ENCODE measurements at regions not wholly inside any gene's neighbourhood (a gene's known extent, or its start where the extent isn't known, plus 50 kb on each side); places are given as distances from the start of the nearest gene placed in this dataset.

DNA sequence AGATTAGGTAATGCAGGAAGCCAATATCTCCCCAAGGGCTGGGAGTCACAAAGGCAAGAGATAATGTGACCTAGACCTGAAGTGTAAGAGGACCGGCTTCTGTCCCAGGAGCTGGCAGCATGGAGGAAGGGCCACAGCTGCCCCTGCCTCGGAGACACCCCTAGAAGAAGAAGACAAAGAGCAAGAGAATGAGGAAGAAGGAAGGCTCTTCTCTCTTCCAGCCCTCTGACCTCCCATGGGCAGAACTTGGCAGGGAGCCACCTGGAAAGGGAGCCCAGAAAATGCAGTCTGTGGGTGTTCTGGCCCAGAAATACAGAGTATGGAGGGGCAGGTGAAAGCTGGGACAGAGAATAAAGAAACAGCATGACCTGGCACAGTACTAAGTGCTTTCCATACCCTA lies 151.0 kb downstream of the C5orf15 start:
- Mint-ChIP-seq H3K27me3 (ENCODE audit: insufficient read depth) (peaks cover 15% of the 10 kb centered on the region), H3K4me3 (no peak overlapping the region), H3K36me3 (ENCODE audit: low read depth) (no peaks in the 10 kb centered on the region), H3K27ac (no peak overlapping the region), H3K4me1 (ENCODE audit: low read depth) (peaks cover 13% of the 10 kb centered on the region), H3K9me3 (no peaks in the 10 kb centered on the region)
- DNase-seq (ENCODE audit: low spot score), result no peak
- intact Hi-C loops (cut with micrococcal nuclease), result no loop called here

DNA sequence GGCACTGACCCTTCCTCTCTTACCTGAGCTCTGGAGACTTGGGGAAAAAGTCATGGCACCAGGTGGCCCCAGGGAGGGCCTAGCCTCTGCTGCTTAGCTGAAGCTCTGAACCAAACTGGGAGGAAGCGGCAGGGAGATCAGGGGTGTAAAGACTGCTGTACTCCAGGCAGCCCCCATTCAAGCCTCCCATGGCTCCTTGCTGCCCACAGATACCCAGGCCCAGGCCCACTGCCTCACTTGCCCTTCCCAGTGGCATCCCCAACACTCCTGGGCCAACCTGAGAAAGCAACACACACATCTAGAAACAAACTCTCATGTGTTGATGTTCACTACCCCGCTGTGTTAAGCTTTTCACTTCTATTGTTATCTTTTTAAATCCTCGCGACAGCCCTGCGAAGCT lies 151.6 kb downstream of the C5orf15 start:
- Mint-ChIP-seq H3K4me1 (ENCODE audit: low read depth) (peaks cover 13% of the 10 kb centered on the region), H3K9me3 (no peaks in the 10 kb centered on the region), H3K27me3 (ENCODE audit: insufficient read depth) (peaks cover 12% of the 10 kb centered on the region), H3K27ac (no peak overlapping the region), H3K36me3 (ENCODE audit: low read depth) (no peaks in the 10 kb centered on the region), H3K4me3 (no peak overlapping the region)
- intact Hi-C loops (cut with micrococcal nuclease), result no loop called here
- DNase-seq (ENCODE audit: low spot score), result no peak

DNA sequence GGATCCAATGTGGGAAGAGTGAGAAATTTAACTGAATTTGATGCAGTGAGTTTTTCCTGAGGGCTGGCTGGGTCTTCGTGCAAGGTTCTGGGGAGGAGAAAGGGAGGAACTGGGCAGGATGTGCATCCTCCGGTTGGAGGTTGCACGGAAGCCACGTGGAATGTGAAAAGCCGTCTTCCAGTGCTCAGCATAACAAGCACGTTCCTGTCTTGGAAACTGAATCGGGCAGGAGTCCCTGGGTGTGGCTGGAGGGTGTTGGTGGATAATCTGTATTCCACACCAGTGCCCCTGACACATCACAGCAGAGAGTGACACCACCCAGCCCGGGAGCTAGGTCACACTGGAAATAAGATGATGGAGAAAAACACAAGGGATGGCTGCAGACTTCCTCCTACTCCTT lies 154.3 kb downstream of the C5orf15 start:
- H3K4me3 Mint-ChIP-seq, result no peak overlapping the region

DNA sequence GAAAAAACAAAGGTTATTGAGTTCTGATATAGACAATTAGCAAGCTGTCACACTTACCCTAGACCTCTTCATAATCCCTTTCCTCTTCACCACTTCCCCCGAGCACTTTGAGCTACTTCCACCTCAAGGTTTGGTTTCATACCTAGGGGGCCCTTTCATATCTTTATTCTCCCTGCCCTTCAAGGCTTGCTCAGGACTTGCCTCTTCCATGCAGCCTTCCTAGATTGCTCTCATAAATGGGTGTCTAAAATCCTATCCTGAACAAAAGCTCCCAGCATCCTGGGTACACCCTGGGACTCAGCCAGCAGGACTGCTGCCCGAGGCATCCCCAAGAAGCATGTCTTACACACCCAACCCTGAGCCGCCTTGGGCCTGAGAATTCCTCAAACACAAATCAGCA lies 157.3 kb downstream of the C5orf15 start:
- Mint-ChIP-seq H3K36me3 (ENCODE audit: low read depth) (no peaks in the 10 kb centered on the region), H3K9me3 (no peaks in the 10 kb centered on the region), H3K4me3 (no peak overlapping the region), H3K4me1 (ENCODE audit: low read depth) (peaks cover 7% of the 10 kb centered on the region), H3K27me3 (ENCODE audit: insufficient read depth) (peaks cover 7% of the 10 kb centered on the region), H3K27ac (no peak overlapping the region)
- intact Hi-C loops (cut with micrococcal nuclease), result no loop called here
- DNase-seq (ENCODE audit: low spot score), result no peak

More for the DNA sequence above, 154.3 kb downstream of the C5orf15 start:
- no peak overlapping the region for H3K27ac Mint-ChIP-seq
- no peaks in the 10 kb centered on the region for H3K36me3 Mint-ChIP-seq (ENCODE audit: low read depth)
- H3K27me3 Mint-ChIP-seq (ENCODE audit: insufficient read depth), result peaks cover 8% of the 10 kb centered on the region
- intact Hi-C loops (cut with micrococcal nuclease), result no loop called here
- peaks cover 7% of the 10 kb centered on the region for H3K4me1 Mint-ChIP-seq (ENCODE audit: low read depth)
- no peaks in the 10 kb centered on the region for H3K9me3 Mint-ChIP-seq
- no peak for DNase-seq (ENCODE audit: low spot score)

DNA sequence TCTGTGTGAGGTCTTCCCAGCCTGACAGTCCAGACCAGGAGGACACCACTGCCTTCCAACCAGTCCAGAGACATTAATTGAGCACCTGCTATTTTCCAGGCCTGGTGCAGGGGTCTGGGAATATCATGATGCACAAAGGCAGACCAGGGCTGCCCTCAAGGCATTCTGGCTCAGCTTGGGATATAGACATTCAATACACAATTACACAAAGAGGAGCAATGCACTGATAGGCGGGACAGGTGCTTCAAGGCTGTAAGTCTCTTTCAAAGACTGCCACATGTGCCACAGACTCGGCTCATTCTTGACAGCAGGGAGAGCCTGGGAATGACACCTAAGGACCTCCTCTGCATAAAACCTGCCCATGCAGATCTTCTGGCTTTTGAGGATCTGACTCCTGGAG lies 158.6 kb downstream of the C5orf15 start:
- Mint-ChIP-seq H3K27ac (no peak overlapping the region), H3K36me3 (ENCODE audit: low read depth) (no peaks in the 10 kb centered on the region), H3K9me3 (no peaks in the 10 kb centered on the region), H3K4me1 (ENCODE audit: low read depth) (peaks cover 7% of the 10 kb centered on the region), H3K27me3 (ENCODE audit: insufficient read depth) (peaks cover 4% of the 10 kb centered on the region), H3K4me3 (no peak overlapping the region)
- intact Hi-C loops (cut with micrococcal nuclease), result no loop called here
- DNase-seq (ENCODE audit: low spot score), result no peak

DNA sequence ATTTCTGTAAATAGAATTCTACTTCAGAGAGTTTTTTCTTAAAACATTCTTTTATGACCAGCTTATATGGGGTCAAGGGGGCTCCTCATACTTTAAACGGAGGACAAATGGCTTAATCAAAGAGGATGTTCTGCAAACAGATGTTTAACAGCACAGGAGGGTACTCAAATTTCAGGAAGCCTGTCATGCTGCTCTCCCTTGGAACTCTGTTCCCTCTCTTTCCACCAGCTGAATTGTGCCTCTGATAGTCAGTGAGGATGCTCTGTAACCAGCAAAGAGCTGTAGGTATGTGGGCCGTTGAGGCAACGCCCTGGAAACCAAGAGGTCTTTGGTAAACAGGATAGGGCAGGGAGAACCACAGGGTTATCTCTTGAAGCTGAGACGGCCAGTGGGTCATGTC lies 161.1 kb downstream of the C5orf15 start:
- H3K27ac Mint-ChIP-seq, result no peak overlapping the region

DNA sequence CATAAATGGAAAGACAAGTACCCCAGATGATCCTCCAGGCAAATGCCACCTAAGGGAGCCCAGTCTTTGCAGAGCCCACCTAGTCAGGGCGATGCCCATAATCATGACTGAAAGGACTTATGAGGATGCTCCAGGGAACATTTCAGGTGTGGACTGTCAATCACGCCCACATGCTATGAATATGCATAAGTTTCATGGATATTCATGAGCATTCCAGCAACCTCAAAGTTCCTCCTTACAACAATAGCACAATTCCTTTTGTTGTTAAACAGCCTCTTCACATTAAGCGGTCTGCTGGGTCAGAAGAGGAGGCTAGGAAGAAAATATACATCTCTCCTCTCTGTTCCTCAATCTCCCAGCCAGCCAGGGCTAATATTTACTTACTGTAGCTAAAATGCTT lies 161.6 kb downstream of the C5orf15 start:
- Mint-ChIP-seq H3K27me3 (ENCODE audit: insufficient read depth) (peaks cover 3% of the 10 kb centered on the region), H3K4me3 (no peak overlapping the region), H3K27ac (no peak overlapping the region), H3K36me3 (ENCODE audit: low read depth) (no peaks in the 10 kb centered on the region), H3K4me1 (ENCODE audit: low read depth) (no peaks in the 10 kb centered on the region), H3K9me3 (no peaks in the 10 kb centered on the region)
- no peak for DNase-seq (ENCODE audit: low spot score)
- intact Hi-C loops (cut with micrococcal nuclease), result no loop called here

More for the DNA sequence above, 161.1 kb downstream of the C5orf15 start:
- Mint-ChIP-seq H3K27me3 (ENCODE audit: insufficient read depth) (peaks cover 3% of the 10 kb centered on the region), H3K4me3 (no peak overlapping the region), H3K36me3 (ENCODE audit: low read depth) (no peaks in the 10 kb centered on the region), H3K9me3 (no peaks in the 10 kb centered on the region), H3K4me1 (ENCODE audit: low read depth) (no peaks in the 10 kb centered on the region)
- no peak for DNase-seq (ENCODE audit: low spot score)
- intact Hi-C loops (cut with micrococcal nuclease), result no loop called here

DNA sequence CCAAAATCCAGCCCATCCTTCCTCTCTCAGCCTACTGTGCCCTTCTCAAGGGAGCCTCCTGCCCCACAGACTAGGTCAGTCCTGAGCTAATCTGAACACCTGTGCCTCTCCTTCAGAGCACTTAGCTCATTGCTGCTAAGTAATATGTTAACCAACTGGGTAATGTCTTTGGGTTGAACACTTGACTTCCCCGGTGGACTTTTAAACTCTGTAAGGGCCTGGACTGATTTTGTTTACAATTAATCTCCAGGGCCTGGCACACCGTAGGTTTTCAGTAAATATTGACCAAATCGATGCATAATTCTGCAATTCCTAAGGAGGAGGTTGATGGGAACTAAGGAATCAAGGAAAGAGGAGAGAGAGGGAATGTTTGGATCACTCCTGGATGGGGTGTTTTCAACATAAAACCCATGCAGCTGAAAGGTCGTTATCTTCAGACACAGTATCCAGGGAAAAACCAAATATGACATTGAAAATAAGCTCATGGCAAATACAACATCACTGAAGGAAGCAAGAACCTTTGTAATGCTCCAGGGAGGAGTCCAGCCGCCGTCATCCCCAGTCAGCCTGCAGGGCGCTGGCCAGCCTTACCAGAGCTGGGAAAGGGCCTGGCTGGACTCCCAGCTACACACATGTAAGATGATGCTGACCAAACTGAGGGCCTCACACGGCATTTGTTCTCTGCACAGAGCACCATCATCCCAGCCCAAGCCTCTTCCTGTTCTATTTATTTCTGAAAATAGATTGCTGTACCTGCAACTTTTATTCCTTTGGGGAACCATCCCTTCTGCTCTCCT lies 166.3 kb downstream of the C5orf15 start:
- DNase-seq (ENCODE audit: low spot score), result no peak
- Mint-ChIP-seq H3K9me3 (no peaks in the 10 kb centered on the region), H3K4me1 (ENCODE audit: low read depth) (no peaks in the 10 kb centered on the region), H3K4me3 (no peak overlapping the region), H3K27ac (no peak overlapping the region), H3K27me3 (ENCODE audit: insufficient read depth) (peaks cover 2% of the 10 kb centered on the region), H3K36me3 (ENCODE audit: low read depth) (no peaks in the 10 kb centered on the region)
- intact Hi-C loops (cut with micrococcal nuclease), result no loop called here

DNA sequence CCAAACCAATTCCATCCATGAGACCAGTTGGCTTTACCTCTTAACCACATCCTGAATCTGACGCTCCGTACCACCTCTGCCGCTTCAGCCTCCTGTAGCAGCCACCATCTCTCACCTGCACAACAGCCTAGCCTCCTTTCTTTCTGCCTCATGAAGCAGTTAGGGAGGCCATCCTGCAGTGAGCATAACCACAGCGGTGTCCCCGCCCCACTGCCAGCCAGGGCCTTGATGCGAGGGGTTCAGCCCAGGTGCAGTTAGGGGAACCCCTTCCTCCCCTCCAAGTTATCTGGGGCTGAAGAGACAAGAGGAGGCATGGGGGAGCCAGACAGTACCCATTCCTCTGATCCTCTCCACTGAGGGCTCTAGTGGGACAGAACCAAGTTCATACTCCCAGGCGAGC lies 167.0 kb downstream of the C5orf15 start:
- H3K36me3 Mint-ChIP-seq (ENCODE audit: low read depth), result no peaks in the 10 kb centered on the region
- DNase-seq (ENCODE audit: low spot score), result no peak
- intact Hi-C loops (cut with micrococcal nuclease), result no loop called here
- no peak overlapping the region for H3K27ac Mint-ChIP-seq
- no peak overlapping the region for H3K4me3 Mint-ChIP-seq
- no peaks in the 10 kb centered on the region for H3K9me3 Mint-ChIP-seq
- H3K4me1 Mint-ChIP-seq (ENCODE audit: low read depth), result no peaks in the 10 kb centered on the region
- peaks cover 2% of the 10 kb centered on the region for H3K27me3 Mint-ChIP-seq (ENCODE audit: insufficient read depth)

DNA sequence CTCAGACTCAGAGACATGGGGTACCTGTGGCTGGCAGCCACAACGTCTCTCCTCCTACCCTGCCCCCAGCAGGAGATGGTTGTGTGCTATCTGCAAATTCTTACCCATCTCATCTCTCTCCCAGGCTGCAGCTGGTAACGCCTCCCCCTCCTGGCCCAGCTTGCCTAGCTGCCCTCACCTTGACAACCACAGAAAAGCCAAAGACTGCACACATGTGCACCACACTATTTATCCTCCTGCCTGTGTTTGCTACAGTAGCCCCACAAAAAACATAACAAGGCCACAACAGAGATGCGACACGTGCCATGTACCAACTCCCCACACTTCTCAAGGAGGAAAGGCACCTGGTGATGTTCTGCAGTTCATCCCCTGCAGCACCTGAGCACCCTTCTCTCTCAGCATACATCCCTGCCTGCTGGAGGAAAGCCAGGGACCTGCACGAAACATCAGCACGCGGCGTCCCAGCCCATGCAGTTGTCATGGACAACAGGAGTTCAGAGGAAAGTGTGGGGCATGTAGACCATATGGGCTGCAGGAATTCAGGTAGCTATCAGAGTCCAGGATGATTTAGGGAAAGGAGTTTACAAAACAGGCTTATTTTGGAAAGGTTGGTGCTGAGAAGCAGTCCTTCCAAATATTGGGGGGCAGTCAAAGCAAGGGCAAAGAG lies 168.7 kb downstream of the C5orf15 start:
- Mint-ChIP-seq H3K4me1 (ENCODE audit: low read depth) (no peaks in the 10 kb centered on the region), H3K9me3 (no peaks in the 10 kb centered on the region), H3K36me3 (ENCODE audit: low read depth) (no peaks in the 10 kb centered on the region), H3K27ac (no peak overlapping the region), H3K4me3 (no peak overlapping the region), H3K27me3 (ENCODE audit: insufficient read depth) (peaks cover 2% of the 10 kb centered on the region)
- intact Hi-C loops (cut with micrococcal nuclease), result no loop called here
- no peak for DNase-seq (ENCODE audit: low spot score)

DNA sequence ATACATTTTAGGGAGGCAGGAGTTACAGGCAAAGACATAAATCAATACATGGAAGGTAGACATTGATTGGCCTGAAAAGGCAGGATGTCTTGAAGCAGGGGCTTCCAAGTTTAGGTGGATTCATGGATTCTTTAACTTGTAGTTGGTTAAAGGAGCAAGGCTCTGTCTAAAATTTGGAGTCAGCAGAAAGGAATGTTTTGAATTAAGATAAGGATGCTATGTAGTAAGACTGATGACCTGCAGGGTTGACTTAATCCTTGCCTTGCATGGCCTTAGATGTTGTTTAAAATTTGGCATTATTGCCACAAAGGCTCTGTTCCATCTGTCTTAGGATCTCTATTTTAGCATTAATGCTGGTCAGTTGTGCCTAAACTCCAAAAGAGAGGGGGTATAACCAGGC lies 171.3 kb downstream of the C5orf15 start:
- no peaks in the 10 kb centered on the region for H3K36me3 Mint-ChIP-seq (ENCODE audit: low read depth)
- H3K9me3 Mint-ChIP-seq, result no peaks in the 10 kb centered on the region
- DNase-seq (ENCODE audit: low spot score), result no peak
- intact Hi-C loops (cut with micrococcal nuclease), result no loop called here
- H3K27me3 Mint-ChIP-seq (ENCODE audit: insufficient read depth), result peaks cover 12% of the 10 kb centered on the region
- H3K27ac Mint-ChIP-seq, result no peak overlapping the region
- no peak overlapping the region for H3K4me3 Mint-ChIP-seq
- H3K4me1 Mint-ChIP-seq (ENCODE audit: low read depth), result no peaks in the 10 kb centered on the region

DNA sequence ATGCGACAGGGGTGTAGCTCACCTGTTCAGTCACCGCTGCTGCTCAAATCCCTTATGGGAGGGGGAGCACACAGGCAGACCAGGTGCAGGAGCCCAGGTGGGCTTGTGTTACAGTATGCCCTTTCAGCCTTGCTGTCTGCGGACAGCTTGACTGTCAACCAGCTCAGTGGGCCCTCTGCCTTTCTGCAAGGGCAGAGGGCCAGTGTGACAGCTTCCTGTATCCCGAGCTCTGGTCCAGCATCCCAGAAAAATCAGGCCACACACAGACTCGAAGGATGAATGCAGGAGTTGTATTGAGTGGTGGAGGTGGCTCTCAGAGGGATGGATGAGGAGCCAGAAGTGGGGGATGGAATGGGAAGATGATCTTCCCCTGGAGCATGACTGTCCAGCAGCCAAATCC lies 172.2 kb downstream of the C5orf15 start:
- no peak for DNase-seq (ENCODE audit: low spot score)
- intact Hi-C loops (cut with micrococcal nuclease), result no loop called here
- no peak overlapping the region for H3K27ac Mint-ChIP-seq
- no peaks in the 10 kb centered on the region for H3K4me1 Mint-ChIP-seq (ENCODE audit: low read depth)
- H3K27me3 Mint-ChIP-seq (ENCODE audit: insufficient read depth), result peaks cover 12% of the 10 kb centered on the region
- H3K4me3 Mint-ChIP-seq, result no peak overlapping the region
- no peaks in the 10 kb centered on the region for H3K36me3 Mint-ChIP-seq (ENCODE audit: low read depth)
- H3K9me3 Mint-ChIP-seq, result no peaks in the 10 kb centered on the region

DNA sequence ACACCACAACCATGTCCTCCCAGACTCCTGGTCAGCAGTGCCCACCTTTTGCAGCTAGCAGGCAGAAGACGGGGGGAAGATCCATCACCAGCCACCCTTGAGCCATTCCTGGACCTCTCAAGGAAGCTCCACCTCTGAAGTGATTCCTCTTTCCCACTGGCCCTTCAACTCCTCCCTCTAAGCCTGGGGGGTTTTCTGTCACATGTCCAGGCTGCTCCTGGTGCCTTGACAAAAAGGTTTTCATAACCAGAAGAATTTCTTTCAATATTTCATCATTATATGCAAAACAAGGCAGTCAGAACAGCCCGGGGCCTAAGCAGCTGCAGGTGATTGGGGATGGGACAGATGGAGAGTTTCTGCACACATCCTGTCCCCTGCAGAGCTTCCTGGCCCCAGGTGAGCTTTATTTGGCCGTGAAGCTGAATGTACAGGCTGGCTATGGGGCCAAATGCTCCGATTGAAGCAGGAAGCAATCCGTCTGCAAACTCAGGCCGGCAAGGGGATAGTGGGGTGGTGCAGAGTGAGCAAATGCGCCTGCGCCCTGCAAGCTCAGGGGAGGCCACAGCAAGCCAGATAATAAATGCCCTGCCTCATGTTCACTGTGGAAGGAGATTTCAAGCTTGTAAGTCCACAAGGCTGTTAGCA lies 173.5 kb downstream of the C5orf15 start:
- no peak overlapping the region for H3K4me3 Mint-ChIP-seq
- H3K36me3 Mint-ChIP-seq (ENCODE audit: low read depth), result no peaks in the 10 kb centered on the region
- intact Hi-C loops (cut with micrococcal nuclease), result no loop called here
- no peak for DNase-seq (ENCODE audit: low spot score)
- no peaks in the 10 kb centered on the region for H3K9me3 Mint-ChIP-seq
- no peak overlapping the region for H3K27ac Mint-ChIP-seq
- H3K27me3 Mint-ChIP-seq (ENCODE audit: insufficient read depth), result peaks cover 17% of the 10 kb centered on the region
- no peaks in the 10 kb centered on the region for H3K4me1 Mint-ChIP-seq (ENCODE audit: low read depth)

Measured in activated T-helper 1 cell treated with anti-CD3 and anti-CD28 coated beads, Interleukin-12 subunit alpha, Interleukin-12 subunit beta, Interleukin-2, Interleukin-4 antibody, amounts not matched to agents 30 ng/mL and 10 ng/mL and 1 ng/mL, durations not matched to agents 14 hours and 24 hours and 36 hours (primary cell).